A549 (cell line): ENCODE measurements at regions not wholly inside any gene's neighbourhood (a gene's known extent, or its start where the extent isn't known, plus 50 kb on each side); places are given as distances from the start of the nearest gene placed in this dataset.
A peak's percentile ranks its signal among the peaks of the same experiment; 100 is the strongest.

Experiments
- ATAC-seq, 2 experiments: fragments of 200-7000 bp in 1 of 2; fragments of >200 bp in 1 of 2; cut with Nextera tagmentation in 1 of 2; cut with Tn5 transposase in 1 of 2; 3 replicates each; pipeline versions ENCODE4 v1.8.0 to v1.9.1; 2018 to 2020; ENCODE audit warnings: mild to moderate bottlenecking in 1 of 2, moderate library complexity in 1 of 2
- CTCF ChIA-PET: fragments of 300-600 bp; sonication (Branson Sonifier 250); formaldehyde crosslinking; extraction: SDS; loops from one replicate; lab custom pipeline; 2021; ENCODE audit warnings: antibody characterized with exemption, inconsistent platforms; lab: Yijun Ruan, JAX
- POLR2A ChIA-PET: fragments of 350-600 bp; formaldehyde crosslinking; extraction: SDS; loops from one replicate; lab custom pipeline; 2021; ENCODE audit warnings: antibody characterized with exemption, inconsistent platforms; lab: Yijun Ruan, JAX
- DNase-seq, 2 experiments: peaks; one replicate each; pipeline versions ENCODE4 v3.0.0 to v3.0.0-alpha.2; 2011 to 2016; ENCODE audit warnings: low read depth in 1 of 2, low spot score in 1 of 2
- FAIRE-seq: peaks from 2 replicates; lab custom pipeline; 2011; peaks lifted over from hg19 to GRCh38; lab: Jason Lieb, UNC
- H3K27ac ChIP-seq, 2 experiments: fragments of >200 bp; sonication (Bioruptor Twin); formaldehyde crosslinking; 3 replicates each; pipeline ENCODE4 v1.5.1; 2016 to 2017
- H3K4me1 ChIP-seq: fragments of >200 bp; sonication (Bioruptor Twin); formaldehyde crosslinking; 3 replicates; pipeline ENCODE4 v1.6.1; 2016
- H3K4me2 ChIP-seq: fragments of >200 bp; sonication (Bioruptor Twin); formaldehyde crosslinking; 3 replicates; pipeline ENCODE4 v1.6.1; 2016
- H3K4me3 ChIP-seq: fragments of >200 bp; sonication (Bioruptor Twin); formaldehyde crosslinking; 3 replicates; pipeline ENCODE4 v1.5.1; 2016
- H3K9me3 ChIP-seq: fragments of >200 bp; sonication (Bioruptor Twin); formaldehyde crosslinking; 3 replicates; pipeline ENCODE4 v1.6.1; 2016
- BHLHE40 ChIP-seq: IDR thresholded peaks from 2 replicates; pipeline ENCODE4 v1.6.1; 2012; ENCODE audit warnings: low read depth, low read length, inconsistent platforms
- CBX8 ChIP-seq: fragments of 200-600 bp; sonication (generic); IDR thresholded peaks from 2 replicates; pipeline ENCODE4 v1.6.1; 2016
- CHD4 ChIP-seq: fragments of 200-600 bp; sonication (generic); IDR thresholded peaks from 2 replicates; pipeline ENCODE4 v1.6.1; 2016; ENCODE audit warnings: antibody characterized with exemption, mild to moderate bottlenecking, borderline replicate concordance
- CTCF ChIP-seq: fragments of >200 bp; sonication (Bioruptor Twin); formaldehyde crosslinking; IDR thresholded peaks from 3 replicates; pipeline ENCODE4 v1.5.1; 2016
- E2F6 ChIP-seq: IDR thresholded peaks from 2 replicates; pipeline ENCODE4 v1.6.1; 2012; ENCODE audit warnings: low read depth, borderline replicate concordance
- ELK1 ChIP-seq: fragments of 150-350 bp; IDR thresholded peaks from 2 replicates; pipeline ENCODE4 v1.6.1; 2014; ENCODE audit warnings: low read depth, mild to moderate bottlenecking, low read length
- FOXS1 ChIP-seq: fragments of 250-450 bp; sonication (Bioruptor Pico); IDR thresholded peaks from 2 replicates; pipeline ENCODE4 v1.5.0; 2020; ENCODE audit warnings: mild to moderate bottlenecking, moderate library complexity
- HOXB5 ChIP-seq: fragments of 250-450 bp; sonication (Bioruptor Pico); IDR thresholded peaks from 2 replicates; pipeline ENCODE4 v1.5.0; 2020; ENCODE audit warnings: mild to moderate bottlenecking, moderate library complexity
- KDM1A ChIP-seq: fragments of 200-600 bp; sonication (generic); IDR thresholded peaks from 2 replicates; pipeline ENCODE4 v1.6.1; 2016; ENCODE audit warnings: low read depth, mild to moderate bottlenecking
- KDM5A ChIP-seq: fragments of 200-600 bp; sonication (generic); IDR thresholded peaks from 2 replicates; pipeline ENCODE4 v1.6.1; 2016; ENCODE audit warnings: antibody characterized with exemption, mild to moderate bottlenecking
- MAFK ChIP-seq: fragments of 450-650 bp; IDR thresholded peaks from 2 replicates; pipeline ENCODE4 v1.6.1; 2014; ENCODE audit not compliant: partially characterized antibody
- MYC ChIP-seq: IDR thresholded peaks from 2 replicates; pipeline ENCODE4 v1.6.1; 2012; ENCODE audit warnings: mild to moderate bottlenecking, inconsistent platforms, low read length, improper control_type of control experiment, borderline replicate concordance
- POLR2A ChIP-seq: IDR thresholded peaks from 2 replicates; pipeline ENCODE4 v1.6.1; 2012; ENCODE audit warnings: mild to moderate bottlenecking, low read length
- RAD21 ChIP-seq, 2 experiments: fragments of >200 bp in 1 of 2; sonication (Bioruptor Twin) in 1 of 2; formaldehyde crosslinking in 1 of 2; IDR thresholded peaks in 1 of 2; conservative IDR thresholded peaks in 1 of 2; 2 replicates in 1 of 2; 3 replicates in 1 of 2; pipeline ENCODE4 v1.6.1; 2012 to 2018; ENCODE audit warnings: inconsistent platforms in 1 of 2
- ZSCAN20 ChIP-seq: fragments of 250-450 bp; sonication (Bioruptor Pico); IDR thresholded peaks from 2 replicates; pipeline ENCODE4 v1.8.0; 2022; ENCODE audit warnings: mild to moderate bottlenecking, moderate library complexity
- WGBS: methylation state at CpG from one replicate; pipeline ENCODE4 v1.1.6; 2017; ENCODE audit errors: missing lambda C conversion rate; 5-methylcytosine and 5-hydroxymethylcytosine counted together

- ATAC-seq (no peak), FAIRE-seq (no peak), DNase-seq (no peak)
- Histone ChIP-seq H3K9me3 (no peaks in the 10 kb centered on the region), H3K27ac (no peak overlapping the region), H3K4me2 (no peak overlapping the region), H3K4me1 (no peaks in the 10 kb centered on the region), H3K4me3 (no peak overlapping the region)
- ChIA-PET CTCF (interaction anchor here (0.8 kb wide), 1 partner anchor 9 kb away, joined by 3 read pairs; no protein-coding TSS in a partner anchor), POLR2A (no interaction called here)
- WGBS: 87% methylated on average over 1 of the region's 1 CpG
- TF ChIP-seq BHLHE40 (no peak), POLR2A (no peak), MAFK (no peak), FOXS1 (CRISPR knock-in tag) (no peak), CBX8 (no peak), E2F6 (no peak)
Measured at GRCh38 chr10:60626037-60626436, 152.2 kb upstream of the CDK1 start.

GRCh38 chr10:60623627-60624026 lies 154.7 kb upstream of the CDK1 start:
- H3K4me2 ChIP-seq: no peak overlapping the region
- WGBS: 64% methylated on average over 1 of the region's 1 CpG
- TF ChIP-seq KDM5A (no peak), CHD4 (no peak), KDM1A (no peak), CTCF (no peak), ELK1 (no peak), MAFK (no peak), MYC (no peak)
- TF ChIP-seq, all 56 proteins: peak for 0
- no peaks in the 10 kb centered on the region for H3K4me1 ChIP-seq
- no peaks in the 10 kb centered on the region for H3K9me3 ChIP-seq
- ChIA-PET CTCF (interaction anchor here (1.9 kb wide), 1 partner anchor 10 kb away, joined by 6 read pairs; no protein-coding TSS in a partner anchor), POLR2A (no interaction called here)
- ATAC-seq (no peak), FAIRE-seq (no peak), DNase-seq (no peak)
- no peak overlapping the region for H3K4me3 ChIP-seq
- H3K27ac ChIP-seq: no peak overlapping the region

GRCh38 chr10:60621018-60621417 lies 157.3 kb upstream of the CDK1 start:
- no peak for TF ChIP-seq HOXB5 (CRISPR knock-in tag)
- TF ChIP-seq E2F6: no peak
- POLR2A ChIA-PET: no interaction called here
- WGBS: 80% methylated on average over 3 of the region's 3 CpGs
- Histone ChIP-seq H3K4me2 (no peak overlapping the region), H3K9me3 (no peaks in the 10 kb centered on the region), H3K4me3 (no peak overlapping the region), H3K27ac (no peak overlapping the region), H3K4me1 (no peaks in the 10 kb centered on the region)
- ATAC-seq (no peak), FAIRE-seq (no peak), DNase-seq (no peak)
- CTCF ChIA-PET: no interaction called here

- ChIA-PET POLR2A (no interaction called here), CTCF (interaction anchor here (1.0 kb wide), 1 partner anchor 15 kb away, joined by 3 read pairs; no protein-coding TSS in a partner anchor)
- no peak for FAIRE-seq
- Histone ChIP-seq H3K4me2 (no peak overlapping the region), H3K27ac (no peak overlapping the region), H3K4me1 (no peaks in the 10 kb centered on the region), H3K4me3 (no peak overlapping the region), H3K9me3 (no peaks in the 10 kb centered on the region)
- 82% methylated on average over 1 of the region's 1 CpG for WGBS
- DNase-seq: no peak
- no peak for ATAC-seq
- TF ChIP-seq ZSCAN20 (CRISPR knock-in tag) (no peak), RAD21 (conservative IDR thresholded peaks at IDR 0.05 in 1 of 2, IDR thresholded peaks at IDR 0.05 in 1 of 2) (peak in 1 of 2 experiments; percentile 18; a peak in 1 of 5 replicates), KDM5A (no peak)
Measured at GRCh38 chr10:60618861-60619260, 159.4 kb upstream of the CDK1 start.
